ENCODE measurements at regions not wholly inside any gene's neighbourhood (a gene's known extent, or its start where the extent isn't known, plus 50 kb on each side); places are given as distances from the start of the nearest gene placed in this dataset.

GRCh38 chrX:121320441-121320840, 273.0 kb downstream of the GLUD2 start:
- DNase-seq (ENCODE audit: low read depth, low spot score) (no peak), ATAC-seq (no peak)
- TF ChIP-seq TCF7L2 (IDR thresholded peaks at IDR 0.05; ENCODE audit: low read depth, low read length) (no peak), POLR2AphosphoS5 (IDR thresholded peaks at IDR 0.05; ENCODE audit: low read depth, low read length) (no peak), SIN3A (IDR thresholded peaks at IDR 0.05; ENCODE audit: borderline replicate concordance, insufficient read depth, low read depth, low read length) (no peak)
- TF ChIP-seq, protein P1, sequence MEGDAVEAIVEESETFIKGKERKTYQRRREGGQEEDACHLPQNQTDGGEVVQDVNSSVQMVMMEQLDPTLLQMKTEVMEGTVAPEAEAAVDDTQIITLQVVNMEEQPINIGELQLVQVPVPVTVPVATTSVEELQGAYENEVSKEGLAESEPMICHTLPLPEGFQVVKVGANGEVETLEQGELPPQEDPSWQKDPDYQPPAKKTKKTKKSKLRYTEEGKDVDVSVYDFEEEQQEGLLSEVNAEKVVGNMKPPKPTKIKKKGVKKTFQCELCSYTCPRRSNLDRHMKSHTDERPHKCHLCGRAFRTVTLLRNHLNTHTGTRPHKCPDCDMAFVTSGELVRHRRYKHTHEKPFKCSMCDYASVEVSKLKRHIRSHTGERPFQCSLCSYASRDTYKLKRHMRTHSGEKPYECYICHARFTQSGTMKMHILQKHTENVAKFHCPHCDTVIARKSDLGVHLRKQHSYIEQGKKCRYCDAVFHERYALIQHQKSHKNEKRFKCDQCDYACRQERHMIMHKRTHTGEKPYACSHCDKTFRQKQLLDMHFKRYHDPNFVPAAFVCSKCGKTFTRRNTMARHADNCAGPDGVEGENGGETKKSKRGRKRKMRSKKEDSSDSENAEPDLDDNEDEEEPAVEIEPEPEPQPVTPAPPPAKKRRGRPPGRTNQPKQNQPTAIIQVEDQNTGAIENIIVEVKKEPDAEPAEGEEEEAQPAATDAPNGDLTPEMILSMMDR (IDR thresholded peaks at IDR 0.05) = no peak
- TF ChIP-seq, protein P2, sequence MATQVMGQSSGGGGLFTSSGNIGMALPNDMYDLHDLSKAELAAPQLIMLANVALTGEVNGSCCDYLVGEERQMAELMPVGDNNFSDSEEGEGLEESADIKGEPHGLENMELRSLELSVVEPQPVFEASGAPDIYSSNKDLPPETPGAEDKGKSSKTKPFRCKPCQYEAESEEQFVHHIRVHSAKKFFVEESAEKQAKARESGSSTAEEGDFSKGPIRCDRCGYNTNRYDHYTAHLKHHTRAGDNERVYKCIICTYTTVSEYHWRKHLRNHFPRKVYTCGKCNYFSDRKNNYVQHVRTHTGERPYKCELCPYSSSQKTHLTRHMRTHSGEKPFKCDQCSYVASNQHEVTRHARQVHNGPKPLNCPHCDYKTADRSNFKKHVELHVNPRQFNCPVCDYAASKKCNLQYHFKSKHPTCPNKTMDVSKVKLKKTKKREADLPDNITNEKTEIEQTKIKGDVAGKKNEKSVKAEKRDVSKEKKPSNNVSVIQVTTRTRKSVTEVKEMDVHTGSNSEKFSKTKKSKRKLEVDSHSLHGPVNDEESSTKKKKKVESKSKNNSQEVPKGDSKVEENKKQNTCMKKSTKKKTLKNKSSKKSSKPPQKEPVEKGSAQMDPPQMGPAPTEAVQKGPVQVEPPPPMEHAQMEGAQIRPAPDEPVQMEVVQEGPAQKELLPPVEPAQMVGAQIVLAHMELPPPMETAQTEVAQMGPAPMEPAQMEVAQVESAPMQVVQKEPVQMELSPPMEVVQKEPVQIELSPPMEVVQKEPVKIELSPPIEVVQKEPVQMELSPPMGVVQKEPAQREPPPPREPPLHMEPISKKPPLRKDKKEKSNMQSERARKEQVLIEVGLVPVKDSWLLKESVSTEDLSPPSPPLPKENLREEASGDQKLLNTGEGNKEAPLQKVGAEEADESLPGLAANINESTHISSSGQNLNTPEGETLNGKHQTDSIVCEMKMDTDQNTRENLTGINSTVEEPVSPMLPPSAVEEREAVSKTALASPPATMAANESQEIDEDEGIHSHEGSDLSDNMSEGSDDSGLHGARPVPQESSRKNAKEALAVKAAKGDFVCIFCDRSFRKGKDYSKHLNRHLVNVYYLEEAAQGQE (IDR thresholded peaks at IDR 0.05; ENCODE audit: insufficient read depth in 1 of 2, low read depth in 2 of 2, low read length in 1 of 2) = no peak
- in situ Hi-C loops (cut with HindIII; ENCODE audit: low pct_unique_long_range_greater_than_20kb, low sequenced_read_pairs) = no loop called here
- intact Hi-C loops (cut with micrococcal nuclease; ENCODE audit: unreplicated experiment) = no loop called here
- no peaks in the 10 kb centered on the region for H3K36me3 ChIP-seq (ENCODE audit: control insufficient read depth, insufficient read depth, low read length)
- H3K27me3 ChIP-seq (ENCODE audit: control insufficient read depth, insufficient read depth, low read length) = no peaks in the 10 kb centered on the region
- H3K9me3 ChIP-seq (ENCODE audit: control insufficient read depth, insufficient read depth, low read depth, low read length) = no peaks in the 10 kb centered on the region
- no peaks in the 10 kb centered on the region for H3K4me1 ChIP-seq (ENCODE audit: control insufficient read depth, insufficient read depth, low read length)
- H3K4me3 ChIP-seq (ENCODE audit: low read depth in 2 of 2, low read length in 2 of 2) = no peak overlapping the region
- CTCF ChIA-PET = no interaction called here
- H3K27ac ChIP-seq (ENCODE audit: low read length) = no peak overlapping the region
- POLR2A ChIA-PET = no interaction called here
- no TSS peak for BruUV-seq (replicated peaks)

GRCh38 chrX:121322159-121322558, 274.7 kb downstream of the GLUD2 start:
- H3K4me1 ChIP-seq (ENCODE audit: control insufficient read depth, insufficient read depth, low read length) = no peaks in the 10 kb centered on the region
- ATAC-seq = no peak
- CTCF ChIA-PET = no interaction called here
- POLR2A ChIA-PET = no interaction called here
- in situ Hi-C loops (cut with HindIII; ENCODE audit: low pct_unique_long_range_greater_than_20kb, low sequenced_read_pairs) (no loop called here), intact Hi-C loops (cut with micrococcal nuclease; ENCODE audit: unreplicated experiment) (no loop called here)
- H3K27ac ChIP-seq (ENCODE audit: low read length) = no peak overlapping the region
- no peaks in the 10 kb centered on the region for H3K27me3 ChIP-seq (ENCODE audit: control insufficient read depth, insufficient read depth, low read length)
- no peak for DNase-seq (ENCODE audit: low read depth, low spot score)
- TF ChIP-seq POLR2AphosphoS5 (IDR thresholded peaks at IDR 0.05; ENCODE audit: low read depth, low read length) = no peak
- TF ChIP-seq, protein P2 (IDR thresholded peaks at IDR 0.05; ENCODE audit: insufficient read depth in 1 of 2, low read depth in 2 of 2, low read length in 1 of 2) = no peak
- TF ChIP-seq SIN3A (IDR thresholded peaks at IDR 0.05; ENCODE audit: borderline replicate concordance, insufficient read depth, low read depth, low read length) = no peak
- TF ChIP-seq TCF7L2 (IDR thresholded peaks at IDR 0.05; ENCODE audit: low read depth, low read length) = no peak
- TF ChIP-seq, protein P1 (IDR thresholded peaks at IDR 0.05) = no peak
- no TSS peak for BruUV-seq (replicated peaks)
- no peak overlapping the region for H3K4me3 ChIP-seq (ENCODE audit: low read depth in 2 of 2, low read length in 2 of 2)
- H3K9me3 ChIP-seq (ENCODE audit: control insufficient read depth, insufficient read depth, low read depth, low read length) = no peaks in the 10 kb centered on the region
- no peaks in the 10 kb centered on the region for H3K36me3 ChIP-seq (ENCODE audit: control insufficient read depth, insufficient read depth, low read length)

All from Panc1 (cell line).